T-helper 2 cell treated with Interferon-gamma antibody and Interleukin-4, amounts not matched to agents 5 μg/mL and 100 μg/mL, for 36 hours (primary cell): ENCODE measurements at regions not wholly inside any gene's neighbourhood (a gene's known extent, or its start where the extent isn't known, plus 50 kb on each side); places are given as distances from the start of the nearest gene placed in this dataset.
"Not testable (repeated sequence)": the region's sequence is repeated elsewhere in the genome, so short reads cannot be mapped to it uniquely, and the experiment has no call there.

Experiments used
- DNase-seq: peaks from one replicate; pipeline ENCODE4 v3.0.0; 2021; ENCODE audit warnings: low spot score
- H3K27ac Mint-ChIP-seq: one replicate; pipeline ENCODE4 v1.8.0; 2021; ENCODE audit warnings: mild to moderate bottlenecking, mixed read lengths
- H3K27me3 Mint-ChIP-seq: one replicate; pipeline ENCODE4 v1.8.0; 2021; ENCODE audit warnings: low read depth, mixed read lengths
- H3K36me3 Mint-ChIP-seq: one replicate; pipeline ENCODE4 v1.8.0; 2021; ENCODE audit warnings: low read depth, mixed read lengths
- H3K4me1 Mint-ChIP-seq: one replicate; pipeline ENCODE4 v1.8.0; 2021; ENCODE audit warnings: low read depth, mixed read lengths
- H3K4me3 Mint-ChIP-seq: one replicate; pipeline ENCODE4 v1.8.0; 2022; ENCODE audit warnings: mild to moderate bottlenecking, moderate library complexity, mixed read lengths
- H3K9me3 Mint-ChIP-seq: one replicate; pipeline ENCODE4 v1.8.0; 2021; ENCODE audit warnings: mixed read lengths

- Mint-ChIP-seq H3K27ac (no peak overlapping the region), H3K4me1 (peaks cover 8% of the 10 kb centered on the region), H3K36me3 (no peaks in the 10 kb centered on the region), H3K4me3 (no peak overlapping the region), H3K27me3 (no peaks in the 10 kb centered on the region), H3K9me3 (peaks cover 19% of the 10 kb centered on the region)
- no peak for DNase-seq
Observed at GRCh38 chr7:106462914-106463482, 178.2 kb upstream of the NAMPT start.

- Mint-ChIP-seq H3K27ac (no peak overlapping the region), H3K4me3 (no peak overlapping the region)
Observed at GRCh38 chr7:106462365-106462859, 177.6 kb upstream of the NAMPT start.

GRCh38 chr7:106460792-106461254 lies 176.0 kb upstream of the NAMPT start:
- peaks cover 27% of the 10 kb centered on the region for H3K9me3 Mint-ChIP-seq
- no peak overlapping the region for H3K27ac Mint-ChIP-seq
- no peak for DNase-seq
- H3K36me3 Mint-ChIP-seq = no peaks in the 10 kb centered on the region
- no peak overlapping the region for H3K4me3 Mint-ChIP-seq
- no peaks in the 10 kb centered on the region for H3K27me3 Mint-ChIP-seq
- peaks cover 8% of the 10 kb centered on the region for H3K4me1 Mint-ChIP-seq

More at GRCh38 chr7:106462365-106462859, 177.6 kb upstream of the NAMPT start:
- DNase-seq = no peak
- peaks cover 20% of the 10 kb centered on the region for H3K9me3 Mint-ChIP-seq
- no peaks in the 10 kb centered on the region for H3K36me3 Mint-ChIP-seq
- no peaks in the 10 kb centered on the region for H3K27me3 Mint-ChIP-seq
- H3K4me1 Mint-ChIP-seq = peaks cover 8% of the 10 kb centered on the region

GRCh38 chr7:106459397-106460072 lies 174.8 kb upstream of the NAMPT start:
- Mint-ChIP-seq H3K27ac (no peak overlapping the region), H3K4me3 (no peak overlapping the region), H3K27me3 (no peaks in the 10 kb centered on the region), H3K9me3 (peaks cover 32% of the 10 kb centered on the region), H3K36me3 (no peaks in the 10 kb centered on the region), H3K4me1 (peaks cover 8% of the 10 kb centered on the region)
- no peak for DNase-seq

GRCh38 chr7:106457678-106458077 lies 172.9 kb upstream of the NAMPT start:
- no peak overlapping the region for H3K4me3 Mint-ChIP-seq
- peaks cover 6% of the 10 kb centered on the region for H3K4me1 Mint-ChIP-seq
- H3K36me3 Mint-ChIP-seq = no peaks in the 10 kb centered on the region
- H3K27me3 Mint-ChIP-seq = no peaks in the 10 kb centered on the region
- H3K9me3 Mint-ChIP-seq = peaks cover 37% of the 10 kb centered on the region
- no peak for DNase-seq
- no peak overlapping the region for H3K27ac Mint-ChIP-seq

GRCh38 chr7:106456329-106456728 lies 171.5 kb upstream of the NAMPT start:
- Mint-ChIP-seq H3K4me1 (no peaks in the 10 kb centered on the region), H3K36me3 (peaks cover under 1% of the 10 kb centered on the region), H3K27me3 (no peaks in the 10 kb centered on the region), H3K4me3 (no peak overlapping the region), H3K27ac (no peak overlapping the region), H3K9me3 (peaks cover 43% of the 10 kb centered on the region)
- no peak for DNase-seq

GRCh38 chr7:106452031-106452851 lies 167.5 kb upstream of the NAMPT start:
- no peak for DNase-seq
- Mint-ChIP-seq H3K27me3 (no peaks in the 10 kb centered on the region), H3K27ac (no peak overlapping the region), H3K36me3 (peaks cover 2% of the 10 kb centered on the region), H3K9me3 (peaks cover 33% of the 10 kb centered on the region), H3K4me3 (no peak overlapping the region), H3K4me1 (no peaks in the 10 kb centered on the region)

- Mint-ChIP-seq H3K27me3 (no peaks in the 10 kb centered on the region), H3K4me1 (no peaks in the 10 kb centered on the region), H3K27ac (no peak overlapping the region), H3K9me3 (peaks cover 30% of the 10 kb centered on the region), H3K4me3 (no peak overlapping the region), H3K36me3 (peaks cover 2% of the 10 kb centered on the region)
- DNase-seq = no peak
Observed at GRCh38 chr7:106451171-106451570, 166.4 kb upstream of the NAMPT start.

GRCh38 chr7:106450716-106451115 lies 165.9 kb upstream of the NAMPT start:
- Mint-ChIP-seq H3K9me3 (peaks cover 25% of the 10 kb centered on the region), H3K27ac (no peak overlapping the region), H3K36me3 (peaks cover 2% of the 10 kb centered on the region), H3K27me3 (no peaks in the 10 kb centered on the region), H3K4me3 (no peak overlapping the region), H3K4me1 (no peaks in the 10 kb centered on the region)
- DNase-seq = no peak

GRCh38 chr7:106448992-106449859 lies 164.4 kb upstream of the NAMPT start:
- no peak overlapping the region for H3K27ac Mint-ChIP-seq
- H3K4me3 Mint-ChIP-seq = no peak overlapping the region
- H3K9me3 Mint-ChIP-seq = peaks cover 22% of the 10 kb centered on the region
- peaks cover 2% of the 10 kb centered on the region for H3K27me3 Mint-ChIP-seq
- no peak for DNase-seq
- H3K4me1 Mint-ChIP-seq = no peaks in the 10 kb centered on the region
- H3K36me3 Mint-ChIP-seq = peaks cover 2% of the 10 kb centered on the region

GRCh38 chr7:106448346-106448991 lies 163.7 kb upstream of the NAMPT start:
- Mint-ChIP-seq H3K9me3 (peaks cover 18% of the 10 kb centered on the region), H3K4me3 (no peak overlapping the region), H3K27me3 (peaks cover 3% of the 10 kb centered on the region), H3K36me3 (peaks cover 2% of the 10 kb centered on the region), H3K27ac (no peak overlapping the region), H3K4me1 (no peaks in the 10 kb centered on the region)
- no peak for DNase-seq

- Mint-ChIP-seq H3K4me3 (no peak overlapping the region), H3K27ac (no peak overlapping the region), H3K36me3 (peaks cover 2% of the 10 kb centered on the region), H3K9me3 (peaks cover 14% of the 10 kb centered on the region), H3K4me1 (no peaks in the 10 kb centered on the region), H3K27me3 (peaks cover 3% of the 10 kb centered on the region)
- no peak for DNase-seq
Observed at GRCh38 chr7:106447318-106447847, 162.6 kb upstream of the NAMPT start.

- not testable (repeated sequence) for H3K4me1 Mint-ChIP-seq, H3K36me3 Mint-ChIP-seq, H3K4me3 Mint-ChIP-seq, H3K27me3 Mint-ChIP-seq, DNase-seq, H3K9me3 Mint-ChIP-seq, H3K27ac Mint-ChIP-seq
Observed at GRCh38 chr7:106445366-106445765, 160.6 kb upstream of the NAMPT start.
